HG02610 (cell line): ENCODE measurements at regions not wholly inside any gene's neighbourhood (a gene's known extent, or its start where the extent isn't known, plus 50 kb on each side); places are given as distances from the start of the nearest gene placed in this dataset.

Experiments
- ATAC-seq: cut with Tn5 transposase; IDR thresholded peaks from one replicate; pipeline ENCODE4 v1.9.1; 2021; ENCODE audit warnings: mild to moderate bottlenecking, moderate library complexity; ENCODE audit not compliant: unreplicated experiment

- ATAC-seq = no peak
Measured at GRCh38 chr9:90979138-90979551, 177.5 kb downstream of the SYK start.

GRCh38 chr9:90979639-90980038 lies 178.0 kb downstream of the SYK start:
- no peak for ATAC-seq

GRCh38 chr9:90981726-90982125 lies 180.1 kb downstream of the SYK start:
- no peak for ATAC-seq

GRCh38 chr9:90983394-90983793 lies 181.8 kb downstream of the SYK start:
- ATAC-seq = no peak

- no peak for ATAC-seq
Measured at GRCh38 chr9:90985631-90986030, 184.0 kb downstream of the SYK start.

GRCh38 chr9:90986161-90986560 lies 184.5 kb downstream of the SYK start:
- no peak for ATAC-seq

- ATAC-seq = no peak
Measured at GRCh38 chr9:90987566-90987965, 185.9 kb downstream of the SYK start.

GRCh38 chr9:90988318-90988717 lies 186.7 kb downstream of the SYK start:
- no peak for ATAC-seq

- no peak for ATAC-seq
Measured at GRCh38 chr9:90991953-90992352, 190.3 kb downstream of the SYK start.

GRCh38 chr9:90995516-90995915 lies 193.9 kb downstream of the SYK start:
- no peak for ATAC-seq

- no peak for ATAC-seq
Measured at GRCh38 chr9:90996154-90997065, 194.8 kb downstream of the SYK start.

- no peak for ATAC-seq
Measured at GRCh38 chr9:90998573-90998972, 197.0 kb downstream of the SYK start.

GRCh38 chr9:90999425-91000397 lies 198.1 kb downstream of the SYK start:
- no peak for ATAC-seq

GRCh38 chr9:91001146-91001611 lies 199.6 kb downstream of the SYK start:
- no peak for ATAC-seq

- ATAC-seq = no peak
Measured at GRCh38 chr9:91004484-91004883, 202.9 kb downstream of the SYK start.

- ATAC-seq = no peak
Measured at GRCh38 chr9:91004992-91005391, 203.4 kb downstream of the SYK start.

- ATAC-seq = no peak
Measured at GRCh38 chr9:91006046-91006445, 204.4 kb downstream of the SYK start.

GRCh38 chr9:91008568-91008967 lies 206.9 kb downstream of the SYK start:
- no peak for ATAC-seq

- no peak for ATAC-seq
Measured at GRCh38 chr9:91011891-91012290, 210.3 kb downstream of the SYK start.

- ATAC-seq = no peak
Measured at GRCh38 chr9:91012933-91013841, 211.6 kb downstream of the SYK start.
